WTC11 (cell line): ENCODE measurements at regions not wholly inside any gene's neighbourhood (a gene's known extent, or its start where the extent isn't known, plus 50 kb on each side); places are given as distances from the start of the nearest gene placed in this dataset.

ENCODE experiments used
- ATAC-seq: fragments of 200-7000 bp; cut with Tn5 transposase; 2 replicates; pipeline ENCODE4 v1.10.0; 2021; ENCODE audit warnings: mild to moderate bottlenecking, moderate library complexity
- CTCF ChIA-PET: fragments of 300-600 bp; sonication (Branson Sonifier 250); formaldehyde crosslinking; loops from one replicate; lab custom pipeline; 2021; ENCODE audit warnings: antibody characterized with exemption; lab: Charles Lee
- POLR2A ChIA-PET: fragments of 350-600 bp; sonication (Branson Sonifier 250); formaldehyde crosslinking; loops from one replicate; lab custom pipeline; 2021; ENCODE audit warnings: antibody characterized with exemption; lab: Charles Lee
- DNase-seq: peaks from one replicate; pipeline ENCODE4 v3.0.0; 2021; ENCODE audit warnings: low spot score
- H3K27ac Mint-ChIP-seq: 2 replicates; pipeline ENCODE4 v1.8.0; 2021; ENCODE audit warnings: mixed read lengths
- H3K27me3 Mint-ChIP-seq: 2 replicates; pipeline ENCODE4 v1.8.0; 2021; ENCODE audit warnings: low read depth, mild to moderate bottlenecking, moderate library complexity, mixed read lengths
- H3K36me3 Mint-ChIP-seq: 2 replicates; pipeline ENCODE4 v1.8.0; 2021; ENCODE audit warnings: mixed read lengths
- H3K4me1 Mint-ChIP-seq: 2 replicates; pipeline ENCODE4 v1.8.0; 2022; ENCODE audit warnings: mixed read lengths
- H3K4me3 Mint-ChIP-seq: 2 replicates; pipeline ENCODE4 v1.8.0; 2021; ENCODE audit warnings: mild to moderate bottlenecking, moderate library complexity, mixed read lengths
- H3K9me3 Mint-ChIP-seq: 2 replicates; pipeline ENCODE4 v1.8.0; 2021; ENCODE audit warnings: mixed read lengths
- ELF4 ChIP-seq: sonication (generic); formaldehyde crosslinking; IDR thresholded peaks from 2 replicates; pipeline ENCODE4 v1.8.1; 2022; ENCODE audit warnings: low read depth, mild to moderate bottlenecking, moderate library complexity, missing genetic modification reagents
- EMX1 ChIP-seq: fragments of 250-450 bp; sonication (Bioruptor Pico); IDR thresholded peaks from 2 replicates; pipeline ENCODE4 v1.8.0; 2021; ENCODE audit warnings: mild to moderate bottlenecking
- FOXK1 ChIP-seq: sonication (generic); formaldehyde crosslinking; IDR thresholded peaks from 2 replicates; pipeline ENCODE4 v1.8.0; 2022; ENCODE audit warnings: mild to moderate bottlenecking, moderate library complexity, missing genetic modification reagents
- JUN ChIP-seq: sonication (generic); formaldehyde crosslinking; IDR thresholded peaks from 2 replicates; pipeline ENCODE4 v1.8.0; 2023; ENCODE audit warnings: mild to moderate bottlenecking, missing genetic modification reagents
- NR2C2 ChIP-seq: sonication (generic); formaldehyde crosslinking; IDR thresholded peaks from 2 replicates; pipeline ENCODE4 v1.8.0; 2022; ENCODE audit warnings: mild to moderate bottlenecking, missing genetic modification reagents
- SMAD3 ChIP-seq: sonication (generic); formaldehyde crosslinking; IDR thresholded peaks from 2 replicates; pipeline ENCODE4 v1.8.0; 2022; ENCODE audit warnings: missing genetic modification reagents, mild to moderate bottlenecking, borderline replicate concordance
- SMAD4 ChIP-seq: sonication (generic); formaldehyde crosslinking; IDR thresholded peaks from 2 replicates; pipeline ENCODE4 v1.8.0; 2022; ENCODE audit warnings: mild to moderate bottlenecking, missing genetic modification reagents
- TCF7 ChIP-seq: sonication (generic); formaldehyde crosslinking; IDR thresholded peaks from 2 replicates; pipeline ENCODE4 v1.8.0; 2022; ENCODE audit warnings: mild to moderate bottlenecking, low read depth, missing genetic modification reagents, moderate library complexity
- TEAD4 ChIP-seq: sonication (generic); formaldehyde crosslinking; IDR thresholded peaks from 2 replicates; pipeline ENCODE4 v1.8.0; 2022; ENCODE audit warnings: mild to moderate bottlenecking, missing genetic modification reagents
- ZNF121 ChIP-seq: sonication (generic); formaldehyde crosslinking; IDR thresholded peaks from 2 replicates; pipeline ENCODE4 v1.8.0; 2023; ENCODE audit warnings: missing genetic modification reagents
- ZNF138 ChIP-seq: sonication (generic); formaldehyde crosslinking; conservative IDR thresholded peaks from 2 replicates; pipeline ENCODE4 v1.8.1; 2022; ENCODE audit warnings: mild to moderate bottlenecking, moderate library complexity, missing genetic modification reagents
- ZNF263 ChIP-seq: sonication (generic); formaldehyde crosslinking; IDR thresholded peaks from 2 replicates; pipeline ENCODE4 v1.8.1; 2022; ENCODE audit warnings: low read depth, mild to moderate bottlenecking, moderate library complexity, missing genetic modification reagents
- ZNF317 ChIP-seq: sonication (generic); formaldehyde crosslinking; IDR thresholded peaks from 2 replicates; pipeline ENCODE4 v1.8.1; 2023; ENCODE audit warnings: low read depth, mild to moderate bottlenecking, moderate library complexity, missing genetic modification reagents, borderline replicate concordance
- TF ChIP-seq, protein P1 (sequence below): fragments of 250-450 bp; sonication (Bioruptor Pico); IDR thresholded peaks from 2 replicates; pipeline ENCODE4 v1.8.0; 2021; ENCODE audit warnings: mild to moderate bottlenecking
- TF ChIP-seq, protein P2 (sequence below): fragments of 250-450 bp; sonication (Bioruptor Pico); conservative IDR thresholded peaks from 2 replicates; pipeline ENCODE4 v1.9.0; 2021; ENCODE audit warnings: mild to moderate bottlenecking
- TF ChIP-seq, protein P3 (sequence below): sonication (generic); formaldehyde crosslinking; IDR thresholded peaks from 2 replicates; pipeline ENCODE4 v1.8.1; 2022; ENCODE audit warnings: missing genetic modification reagents, borderline replicate concordance
- TF ChIP-seq, protein P4 (sequence below): sonication (generic); formaldehyde crosslinking; IDR thresholded peaks from 2 replicates; pipeline ENCODE4 v1.8.0; 2022; ENCODE audit warnings: mild to moderate bottlenecking, missing genetic modification reagents
- TF ChIP-seq, protein P5 (sequence below): sonication (generic); formaldehyde crosslinking; IDR thresholded peaks from 2 replicates; pipeline ENCODE4 v1.8.1; 2023; ENCODE audit warnings: mild to moderate bottlenecking, moderate library complexity, missing genetic modification reagents
- TF ChIP-seq, protein P6 (sequence below): sonication (generic); formaldehyde crosslinking; IDR thresholded peaks from 2 replicates; pipeline ENCODE4 v1.8.0; 2023; ENCODE audit warnings: missing genetic modification reagents, mild to moderate bottlenecking, borderline replicate concordance
- TF ChIP-seq, protein P7 (sequence below): fragments of 250-450 bp; sonication (Bioruptor Pico); IDR thresholded peaks from 2 replicates; pipeline ENCODE4 v2.1.2; 2022; ENCODE audit warnings: mild to moderate bottlenecking, moderate library complexity

DNA sequence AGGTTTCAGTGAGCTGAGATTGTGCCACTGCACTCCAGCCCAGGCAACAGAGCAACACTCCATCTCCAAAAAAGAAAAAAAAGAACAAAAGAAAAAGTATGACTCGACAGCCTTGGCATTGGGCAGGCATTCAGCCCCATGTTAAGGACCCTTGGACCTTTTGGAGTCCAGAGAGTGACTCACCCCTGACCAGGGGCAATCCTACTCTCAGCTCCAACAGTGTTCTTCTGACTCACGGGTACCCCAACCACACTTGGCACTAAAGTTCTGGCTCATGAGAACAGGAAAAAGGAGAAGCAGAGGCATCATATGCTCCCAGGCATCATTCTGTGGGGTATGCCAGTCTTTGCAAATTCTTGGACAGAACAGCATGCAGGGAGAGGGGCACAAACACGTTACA lies 252.4 kb upstream of the HES1 start:
- peaks cover 17% of the 10 kb centered on the region for H3K4me1 Mint-ChIP-seq
- DNase-seq = no peak
- peaks cover 22% of the 10 kb centered on the region for H3K27me3 Mint-ChIP-seq
- H3K4me3 Mint-ChIP-seq = no peak overlapping the region
- ChIA-PET CTCF (no interaction called here), POLR2A (no interaction called here)
- TF ChIP-seq, protein P1, sequence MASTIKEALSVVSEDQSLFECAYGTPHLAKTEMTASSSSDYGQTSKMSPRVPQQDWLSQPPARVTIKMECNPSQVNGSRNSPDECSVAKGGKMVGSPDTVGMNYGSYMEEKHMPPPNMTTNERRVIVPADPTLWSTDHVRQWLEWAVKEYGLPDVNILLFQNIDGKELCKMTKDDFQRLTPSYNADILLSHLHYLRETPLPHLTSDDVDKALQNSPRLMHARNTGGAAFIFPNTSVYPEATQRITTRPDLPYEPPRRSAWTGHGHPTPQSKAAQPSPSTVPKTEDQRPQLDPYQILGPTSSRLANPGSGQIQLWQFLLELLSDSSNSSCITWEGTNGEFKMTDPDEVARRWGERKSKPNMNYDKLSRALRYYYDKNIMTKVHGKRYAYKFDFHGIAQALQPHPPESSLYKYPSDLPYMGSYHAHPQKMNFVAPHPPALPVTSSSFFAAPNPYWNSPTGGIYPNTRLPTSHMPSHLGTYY (CRISPR knock-in tag) = no peak
- no peak for TF ChIP-seq ZNF263 (CRISPR knock-in tag)
- TF ChIP-seq EMX1 (CRISPR knock-in tag) = no peak
- no peak for TF ChIP-seq SMAD4
- TF ChIP-seq JUN (CRISPR knock-in tag) = no peak
- TF ChIP-seq FOXK1 (CRISPR knock-in tag) = no peak
- TF ChIP-seq TEAD4 (CRISPR knock-in tag) = no peak
- no peaks in the 10 kb centered on the region for H3K36me3 Mint-ChIP-seq
- no peak overlapping the region for H3K27ac Mint-ChIP-seq
- ATAC-seq = no peak
- 0 out of 2 replicates have a peak, but pooled peaks cover 3% of the 10 kb centered on the region for H3K9me3 Mint-ChIP-seq

DNA sequence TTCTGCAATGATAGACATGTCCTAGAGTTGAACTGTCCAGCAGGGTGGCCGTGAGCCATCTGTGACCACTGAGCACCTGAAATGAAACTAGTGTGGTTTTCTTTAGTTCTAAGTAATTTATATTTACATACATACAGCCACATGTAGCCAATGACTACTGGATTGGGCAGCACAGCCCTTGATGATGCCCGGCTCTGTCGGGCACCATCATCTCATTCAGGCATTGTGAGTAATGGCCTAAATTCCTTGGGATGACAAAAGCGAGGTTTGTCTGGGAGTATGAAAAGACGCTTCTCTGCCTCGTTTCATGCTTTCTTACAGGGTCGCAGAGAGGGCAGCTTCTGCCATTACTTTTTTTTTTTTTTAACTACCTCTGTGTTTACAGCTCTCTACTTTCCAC lies 251.9 kb upstream of the HES1 start:
- no peaks in the 10 kb centered on the region for H3K36me3 Mint-ChIP-seq
- no peak for ATAC-seq
- no peak for DNase-seq
- peaks cover 15% of the 10 kb centered on the region for H3K4me1 Mint-ChIP-seq
- no peak overlapping the region for H3K27ac Mint-ChIP-seq
- peaks cover 22% of the 10 kb centered on the region for H3K27me3 Mint-ChIP-seq
- CTCF ChIA-PET = no interaction called here
- no peak overlapping the region for H3K4me3 Mint-ChIP-seq
- TF ChIP-seq, protein P2, sequence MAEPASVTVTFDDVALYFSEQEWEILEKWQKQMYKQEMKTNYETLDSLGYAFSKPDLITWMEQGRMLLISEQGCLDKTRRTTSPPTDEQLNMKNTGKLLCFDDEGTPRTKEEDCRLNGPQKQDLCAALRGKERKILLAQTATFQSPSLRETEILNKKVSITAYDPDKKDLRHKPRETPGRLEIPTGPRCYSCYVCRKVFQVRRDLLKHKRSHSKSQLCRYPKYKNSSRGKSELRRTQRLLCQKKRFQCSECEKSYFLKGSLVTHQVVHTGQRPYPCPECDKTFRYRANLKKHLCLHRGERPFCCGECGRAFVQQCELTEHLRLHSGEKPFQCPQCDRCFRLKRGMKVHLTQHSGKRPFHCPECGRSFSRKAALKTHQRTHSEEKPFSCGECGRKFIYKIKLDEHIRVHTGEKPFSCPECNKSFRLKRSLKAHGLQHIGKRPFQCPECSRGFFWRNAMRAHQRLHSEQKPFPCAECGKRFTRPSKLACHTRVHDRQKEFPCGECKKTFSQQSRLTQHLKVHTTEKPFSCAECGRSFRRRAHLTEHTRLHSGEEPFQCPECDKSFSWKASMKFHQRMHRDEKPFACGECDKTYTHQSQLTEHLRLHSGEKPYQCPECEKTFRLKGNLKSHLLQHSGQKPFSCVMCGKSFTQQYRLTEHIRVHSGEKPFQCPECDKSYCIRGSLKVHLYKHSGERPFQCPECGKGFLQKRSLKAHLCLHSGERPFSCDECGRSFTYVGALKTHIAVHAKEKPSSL (CRISPR knock-in tag) = no peak
- TF ChIP-seq SMAD3 (CRISPR knock-in tag) (no peak), ZNF121 (CRISPR knock-in tag) (no peak), ELF4 (CRISPR knock-in tag) (no peak), NR2C2 (no peak), TCF7 (CRISPR knock-in tag) (no peak)
- TF ChIP-seq, protein P3, sequence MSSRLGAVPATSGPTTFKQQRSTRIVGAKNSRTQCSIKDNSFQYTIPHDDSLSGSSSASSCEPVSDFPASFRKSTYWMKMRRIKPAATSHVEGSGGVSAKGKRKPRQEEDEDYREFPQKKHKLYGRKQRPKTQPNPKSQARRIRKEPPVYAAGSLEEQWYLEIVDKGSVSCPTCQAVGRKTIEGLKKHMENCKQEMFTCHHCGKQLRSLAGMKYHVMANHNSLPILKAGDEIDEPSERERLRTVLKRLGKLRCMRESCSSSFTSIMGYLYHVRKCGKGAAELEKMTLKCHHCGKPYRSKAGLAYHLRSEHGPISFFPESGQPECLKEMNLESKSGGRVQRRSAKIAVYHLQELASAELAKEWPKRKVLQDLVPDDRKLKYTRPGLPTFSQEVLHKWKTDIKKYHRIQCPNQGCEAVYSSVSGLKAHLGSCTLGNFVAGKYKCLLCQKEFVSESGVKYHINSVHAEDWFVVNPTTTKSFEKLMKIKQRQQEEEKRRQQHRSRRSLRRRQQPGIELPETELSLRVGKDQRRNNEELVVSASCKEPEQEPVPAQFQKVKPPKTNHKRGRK (CRISPR knock-in tag) = no peak
- TF ChIP-seq, protein P4, sequence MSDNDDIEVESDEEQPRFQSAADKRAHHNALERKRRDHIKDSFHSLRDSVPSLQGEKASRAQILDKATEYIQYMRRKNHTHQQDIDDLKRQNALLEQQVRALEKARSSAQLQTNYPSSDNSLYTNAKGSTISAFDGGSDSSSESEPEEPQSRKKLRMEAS (CRISPR knock-in tag) = no peak
- TF ChIP-seq, protein P5, sequence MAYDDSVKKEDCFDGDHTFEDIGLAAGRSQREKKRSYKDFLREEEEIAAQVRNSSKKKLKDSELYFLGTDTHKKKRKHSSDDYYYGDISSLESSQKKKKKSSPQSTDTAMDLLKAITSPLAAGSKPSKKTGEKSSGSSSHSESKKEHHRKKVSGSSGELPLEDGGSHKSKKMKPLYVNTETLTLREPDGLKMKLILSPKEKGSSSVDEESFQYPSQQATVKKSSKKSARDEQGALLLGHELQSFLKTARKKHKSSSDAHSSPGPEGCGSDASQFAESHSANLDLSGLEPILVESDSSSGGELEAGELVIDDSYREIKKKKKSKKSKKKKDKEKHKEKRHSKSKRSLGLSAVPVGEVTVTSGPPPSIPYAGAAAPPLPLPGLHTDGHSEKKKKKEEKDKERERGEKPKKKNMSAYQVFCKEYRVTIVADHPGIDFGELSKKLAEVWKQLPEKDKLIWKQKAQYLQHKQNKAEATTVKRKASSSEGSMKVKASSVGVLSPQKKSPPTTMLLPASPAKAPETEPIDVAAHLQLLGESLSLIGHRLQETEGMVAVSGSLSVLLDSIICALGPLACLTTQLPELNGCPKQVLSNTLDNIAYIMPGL (CRISPR knock-in tag) = no peak
- POLR2A ChIA-PET = no interaction called here
- H3K9me3 Mint-ChIP-seq = 0 out of 2 replicates have a peak, but pooled peaks cover 3% of the 10 kb centered on the region

DNA sequence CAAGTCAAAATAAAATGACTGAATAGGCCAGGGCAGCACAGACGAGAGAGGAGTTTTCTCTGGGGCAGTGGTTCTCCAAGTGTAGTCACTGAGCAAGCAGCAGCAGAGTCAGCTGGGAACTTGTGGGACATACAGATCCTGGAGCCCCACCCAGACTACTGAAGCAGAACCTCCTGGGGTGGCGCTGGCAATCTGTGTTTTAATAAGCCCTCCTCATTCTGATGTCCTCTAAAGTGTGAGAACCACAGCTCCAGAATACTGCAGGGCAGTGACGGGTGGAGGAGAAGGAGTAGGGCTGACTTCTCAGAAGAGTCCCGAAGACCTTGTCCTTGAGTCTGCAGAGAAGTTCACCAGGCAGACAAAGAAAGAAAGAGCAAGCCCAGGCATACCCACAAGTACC lies 251.3 kb upstream of the HES1 start:
- Mint-ChIP-seq H3K9me3 (0 out of 2 replicates have a peak, but pooled peaks cover 6% of the 10 kb centered on the region), H3K27me3 (peaks cover 22% of the 10 kb centered on the region), H3K36me3 (no peaks in the 10 kb centered on the region), H3K4me1 (peaks cover 10% of the 10 kb centered on the region), H3K27ac (no peak overlapping the region), H3K4me3 (no peak overlapping the region)
- CTCF ChIA-PET = no interaction called here
- POLR2A ChIA-PET = no interaction called here
- DNase-seq = no peak
- no peak for ATAC-seq
- TF ChIP-seq ZNF138 (no peak), ZNF317 (CRISPR knock-in tag) (no peak), ELF4 (CRISPR knock-in tag) (no peak)
- TF ChIP-seq, protein P6, sequence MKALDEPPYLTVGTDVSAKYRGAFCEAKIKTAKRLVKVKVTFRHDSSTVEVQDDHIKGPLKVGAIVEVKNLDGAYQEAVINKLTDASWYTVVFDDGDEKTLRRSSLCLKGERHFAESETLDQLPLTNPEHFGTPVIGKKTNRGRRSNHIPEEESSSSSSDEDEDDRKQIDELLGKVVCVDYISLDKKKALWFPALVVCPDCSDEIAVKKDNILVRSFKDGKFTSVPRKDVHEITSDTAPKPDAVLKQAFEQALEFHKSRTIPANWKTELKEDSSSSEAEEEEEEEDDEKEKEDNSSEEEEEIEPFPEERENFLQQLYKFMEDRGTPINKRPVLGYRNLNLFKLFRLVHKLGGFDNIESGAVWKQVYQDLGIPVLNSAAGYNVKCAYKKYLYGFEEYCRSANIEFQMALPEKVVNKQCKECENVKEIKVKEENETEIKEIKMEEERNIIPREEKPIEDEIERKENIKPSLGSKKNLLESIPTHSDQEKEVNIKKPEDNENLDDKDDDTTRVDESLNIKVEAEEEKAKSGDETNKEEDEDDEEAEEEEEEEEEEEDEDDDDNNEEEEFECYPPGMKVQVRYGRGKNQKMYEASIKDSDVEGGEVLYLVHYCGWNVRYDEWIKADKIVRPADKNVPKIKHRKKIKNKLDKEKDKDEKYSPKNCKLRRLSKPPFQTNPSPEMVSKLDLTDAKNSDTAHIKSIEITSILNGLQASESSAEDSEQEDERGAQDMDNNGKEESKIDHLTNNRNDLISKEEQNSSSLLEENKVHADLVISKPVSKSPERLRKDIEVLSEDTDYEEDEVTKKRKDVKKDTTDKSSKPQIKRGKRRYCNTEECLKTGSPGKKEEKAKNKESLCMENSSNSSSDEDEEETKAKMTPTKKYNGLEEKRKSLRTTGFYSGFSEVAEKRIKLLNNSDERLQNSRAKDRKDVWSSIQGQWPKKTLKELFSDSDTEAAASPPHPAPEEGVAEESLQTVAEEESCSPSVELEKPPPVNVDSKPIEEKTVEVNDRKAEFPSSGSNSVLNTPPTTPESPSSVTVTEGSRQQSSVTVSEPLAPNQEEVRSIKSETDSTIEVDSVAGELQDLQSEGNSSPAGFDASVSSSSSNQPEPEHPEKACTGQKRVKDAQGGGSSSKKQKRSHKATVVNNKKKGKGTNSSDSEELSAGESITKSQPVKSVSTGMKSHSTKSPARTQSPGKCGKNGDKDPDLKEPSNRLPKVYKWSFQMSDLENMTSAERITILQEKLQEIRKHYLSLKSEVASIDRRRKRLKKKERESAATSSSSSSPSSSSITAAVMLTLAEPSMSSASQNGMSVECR (CRISPR knock-in tag) = no peak
- TF ChIP-seq, protein P7, sequence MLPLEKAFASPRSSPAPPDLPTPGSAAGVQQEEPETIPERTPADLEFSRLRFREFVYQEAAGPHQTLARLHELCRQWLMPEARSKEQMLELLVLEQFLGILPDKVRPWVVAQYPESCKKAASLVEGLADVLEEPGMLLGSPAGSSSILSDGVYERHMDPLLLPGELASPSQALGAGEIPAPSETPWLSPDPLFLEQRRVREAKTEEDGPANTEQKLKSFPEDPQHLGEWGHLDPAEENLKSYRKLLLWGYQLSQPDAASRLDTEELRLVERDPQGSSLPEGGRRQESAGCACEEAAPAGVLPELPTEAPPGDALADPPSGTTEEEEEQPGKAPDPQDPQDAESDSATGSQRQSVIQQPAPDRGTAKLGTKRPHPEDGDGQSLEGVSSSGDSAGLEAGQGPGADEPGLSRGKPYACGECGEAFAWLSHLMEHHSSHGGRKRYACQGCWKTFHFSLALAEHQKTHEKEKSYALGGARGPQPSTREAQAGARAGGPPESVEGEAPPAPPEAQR (CRISPR knock-in tag) = no peak
